COLO829 (cell line): ENCODE measurements at regions not wholly inside any gene's neighbourhood (a gene's known extent, or its start where the extent isn't known, plus 50 kb on each side); places are given as distances from the start of the nearest gene placed in this dataset.
"Not testable (repeated sequence)": the region's sequence is repeated elsewhere in the genome, so short reads cannot be mapped to it uniquely, and the experiment has no call there.

Experiments used
- DNase-seq: peaks from one replicate; pipeline ENCODE4 v3.0.0; 2012; ENCODE audit warnings: low spot score

DNA sequence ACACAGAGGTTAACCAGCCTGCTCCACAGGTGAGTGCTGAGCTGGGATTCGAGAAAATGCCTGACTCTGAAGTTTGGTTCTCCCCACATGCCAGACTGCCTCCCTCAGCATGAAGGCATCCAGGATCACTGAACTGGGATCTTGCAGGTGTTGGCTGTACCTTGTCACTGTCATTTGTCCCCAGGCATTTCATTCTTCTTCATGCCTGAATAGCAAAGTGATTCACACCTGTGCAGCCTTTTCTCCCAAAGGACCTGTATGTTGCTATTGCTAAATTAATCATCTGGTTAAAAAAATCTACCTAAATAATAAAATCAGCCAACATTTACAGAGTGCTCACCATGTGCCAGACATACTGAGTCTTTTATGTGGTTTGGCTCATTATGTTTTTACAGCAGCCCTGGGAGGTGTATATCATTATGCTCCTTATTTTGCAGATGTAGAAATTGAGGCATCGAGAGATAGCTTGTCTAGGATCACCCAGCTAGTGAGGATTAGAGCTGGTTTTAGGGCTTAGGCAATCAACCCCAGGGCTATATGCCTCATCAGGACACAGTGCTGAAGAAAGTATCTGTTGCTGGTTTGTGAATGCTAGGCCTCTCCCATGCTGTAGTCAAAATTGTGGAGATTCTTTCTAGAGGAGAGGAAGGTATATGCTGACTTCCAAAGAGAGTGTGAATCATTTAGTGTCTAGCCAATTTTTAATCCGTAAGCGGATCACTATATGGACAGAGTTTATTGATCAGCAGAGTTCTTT lies 204.4 kb downstream of the HIPK3 start:
- no peak for DNase-seq

DNA sequence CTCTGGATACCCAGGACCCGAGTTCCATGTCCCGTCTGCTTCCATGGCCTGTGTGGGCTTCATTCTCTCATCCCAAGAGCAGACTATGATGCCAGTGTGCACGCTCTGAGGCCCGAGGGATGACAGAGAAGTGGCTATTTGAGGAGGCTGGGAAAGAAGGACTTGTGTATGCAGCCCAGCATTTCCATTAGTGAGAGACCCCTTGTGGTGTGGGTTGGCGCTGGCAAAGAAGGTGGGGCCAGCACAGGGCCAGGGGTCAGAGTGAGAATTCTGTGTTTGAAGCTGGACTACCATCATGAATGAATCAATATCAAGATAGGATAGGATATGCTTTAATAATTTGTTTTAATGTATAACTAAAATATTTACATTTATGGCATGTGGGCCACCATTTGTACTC lies 200.8 kb downstream of the HIPK3 start:
- no peak for DNase-seq

DNA sequence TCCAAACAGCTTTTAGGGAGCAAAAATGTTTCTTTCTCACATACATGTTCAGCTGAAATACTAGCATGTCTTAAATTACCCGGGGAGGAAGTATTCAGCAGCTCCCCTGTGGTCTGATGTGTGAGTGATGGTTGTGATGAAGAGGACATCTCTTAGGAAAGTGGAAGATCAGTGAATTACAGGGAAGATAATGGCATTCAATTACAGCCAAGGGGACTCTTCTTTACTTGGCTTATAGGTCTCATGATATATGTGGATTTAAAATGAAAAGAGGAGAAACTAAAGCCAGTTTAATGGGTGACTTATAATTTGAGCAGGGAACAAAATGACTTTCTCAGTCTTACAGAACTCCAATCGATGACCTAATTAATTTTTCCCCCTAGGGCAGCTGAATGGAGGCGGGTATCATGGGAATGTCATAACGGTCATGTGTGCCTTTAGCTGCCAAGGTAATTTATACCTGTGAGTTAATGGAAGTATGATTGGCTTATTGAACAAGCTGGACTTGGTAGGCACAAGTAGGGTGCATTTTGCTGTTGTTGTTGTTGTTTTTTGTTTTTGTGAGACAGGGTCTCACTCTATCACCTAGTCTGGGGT lies 198.8 kb downstream of the HIPK3 start:
- DNase-seq = no peak

DNA sequence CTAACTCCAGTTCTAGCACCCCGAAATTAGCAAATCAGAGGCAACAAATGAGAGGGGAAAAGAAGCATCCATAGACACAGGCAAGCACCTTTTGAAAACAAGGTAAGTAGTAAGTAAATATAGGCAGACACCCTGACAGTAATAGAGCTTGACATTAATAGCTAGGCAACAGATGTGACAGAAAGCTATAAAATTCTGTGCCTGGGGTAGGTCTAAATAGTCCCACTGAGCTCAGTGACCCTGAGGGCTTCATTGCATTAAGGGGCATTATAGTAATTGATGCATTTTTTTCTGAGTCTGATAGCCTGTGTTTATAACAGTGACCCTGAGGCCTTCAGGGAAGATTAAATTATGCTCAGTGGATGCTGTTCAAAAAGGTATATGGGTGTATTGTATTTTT lies 197.1 kb downstream of the HIPK3 start:
- DNase-seq = no peak

DNA sequence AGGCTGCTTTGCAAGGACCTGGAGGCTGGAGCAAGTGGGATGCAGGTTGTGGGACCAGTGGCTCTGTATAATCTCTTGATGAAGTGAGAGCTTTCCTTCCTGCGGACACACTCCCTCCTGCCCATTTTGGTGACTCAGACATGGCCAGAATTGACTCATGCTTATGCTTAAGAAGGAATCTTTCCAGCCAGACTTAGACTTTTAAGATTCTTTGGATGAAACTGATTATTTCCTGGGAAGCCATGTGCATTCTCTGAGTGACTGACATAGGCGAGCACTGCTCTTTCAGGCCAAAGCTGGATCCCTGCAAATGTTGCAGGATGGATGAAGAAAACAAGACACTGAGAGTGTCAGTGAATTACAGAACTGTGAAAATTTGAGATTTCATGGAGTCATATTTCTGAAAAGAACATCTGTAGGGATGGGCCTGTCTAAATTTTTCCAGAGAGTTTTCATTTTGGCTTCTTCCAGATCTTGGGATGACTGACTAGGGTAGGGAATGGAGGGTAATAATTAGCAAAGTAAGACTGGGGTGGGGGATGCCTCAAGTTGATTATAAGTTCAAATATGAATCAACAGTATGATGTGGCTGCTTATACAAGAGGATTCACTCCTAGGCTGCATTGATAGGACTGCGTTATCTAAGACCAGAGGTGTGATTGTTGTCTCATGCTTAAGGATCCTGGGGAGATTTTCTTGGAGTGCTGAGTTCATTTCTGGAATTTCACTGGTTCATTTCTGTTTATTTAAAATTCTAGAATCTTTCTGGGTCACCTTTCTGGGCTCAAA lies 195.8 kb downstream of the HIPK3 start:
- peak; percentile 46 for DNase-seq

DNA sequence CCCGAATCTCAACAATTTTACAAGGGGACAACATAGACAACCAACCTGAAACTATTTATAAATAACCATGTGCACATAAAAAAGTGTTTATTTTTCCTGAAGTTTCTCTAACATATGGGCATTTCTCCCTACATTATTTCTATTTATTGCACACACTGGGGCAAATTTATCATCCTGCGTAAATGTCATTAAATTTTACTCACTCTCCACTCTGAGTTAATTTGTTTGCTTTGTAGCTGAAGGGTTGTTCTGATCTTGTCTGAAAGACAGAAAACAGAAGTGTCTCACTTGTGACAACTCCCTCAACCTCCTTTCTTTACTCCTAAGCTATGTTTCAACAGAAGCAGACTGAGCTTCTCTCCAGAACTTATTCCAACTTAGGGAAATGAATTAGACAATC lies 194.2 kb downstream of the HIPK3 start:
- no peak for DNase-seq

DNA sequence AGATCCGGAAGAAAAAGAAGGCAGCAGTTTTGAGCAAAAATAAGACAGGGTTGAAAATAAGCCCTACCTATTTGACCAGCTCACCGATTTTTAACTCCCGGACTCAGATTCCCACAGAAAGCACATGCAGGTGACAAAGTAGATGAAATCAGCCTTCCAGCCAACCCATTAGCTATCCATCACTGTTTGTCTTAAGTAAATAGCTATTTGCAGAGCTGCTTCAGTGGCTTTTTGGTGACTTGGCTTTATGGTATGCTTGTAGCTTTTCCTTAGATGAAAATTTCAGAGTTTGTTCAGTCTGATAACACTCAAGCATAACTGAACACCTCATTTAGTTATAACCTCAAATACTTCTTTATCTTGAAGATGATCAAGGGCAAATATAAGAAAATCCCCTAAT lies 192.6 kb downstream of the HIPK3 start:
- DNase-seq = no peak

DNA sequence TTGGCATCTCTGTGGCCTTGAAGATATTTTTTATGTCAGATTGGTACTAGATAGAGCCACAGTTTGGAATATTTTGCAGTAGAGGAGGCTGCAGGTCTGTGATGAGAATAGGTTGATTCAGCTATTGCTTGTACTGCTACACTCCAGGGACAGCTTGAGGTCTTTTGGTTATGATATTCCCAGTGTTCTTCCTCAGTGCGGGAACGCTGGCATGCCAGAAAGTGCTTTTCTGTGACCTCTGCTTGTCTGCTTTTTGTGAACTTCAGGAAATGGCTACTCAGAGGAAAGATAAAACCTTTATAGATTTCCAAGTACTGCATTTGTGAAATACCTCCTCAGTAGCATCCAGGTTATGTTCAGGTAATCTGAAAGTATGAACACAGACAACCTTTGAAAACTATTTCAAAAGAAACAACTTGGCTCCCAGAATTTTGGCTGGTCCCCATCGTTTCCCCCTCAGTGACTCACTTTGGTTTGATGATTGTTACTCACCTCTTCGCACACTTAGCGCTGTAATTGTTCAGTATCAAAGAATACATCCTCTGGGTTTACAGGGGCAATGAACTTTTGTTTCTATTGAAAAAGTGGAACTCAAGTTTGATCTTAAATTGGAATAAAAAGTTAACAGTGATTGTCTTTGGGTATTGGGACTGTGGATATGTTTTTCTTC lies 191.4 kb downstream of the HIPK3 start:
- DNase-seq = no peak

DNA sequence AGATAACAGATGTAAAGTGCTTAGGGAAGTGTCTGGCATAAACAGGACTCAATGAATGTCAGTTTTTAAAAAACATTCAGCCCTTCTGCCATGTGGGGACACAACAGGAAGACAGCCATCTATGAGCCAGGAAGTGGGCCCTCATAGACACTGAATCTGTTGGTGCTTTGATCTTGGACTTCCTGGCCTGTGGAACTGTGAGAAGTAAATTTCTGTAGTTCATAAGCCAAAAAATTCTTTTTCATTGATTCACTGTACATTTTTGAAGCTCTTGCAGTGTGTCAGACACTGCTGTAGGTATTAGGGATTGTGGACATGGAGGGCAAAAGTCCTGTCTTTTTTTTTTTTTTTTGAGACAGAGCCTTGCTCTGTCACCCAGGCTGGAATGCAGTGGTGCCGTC lies 188.6 kb downstream of the HIPK3 start:
- no peak for DNase-seq

DNA sequence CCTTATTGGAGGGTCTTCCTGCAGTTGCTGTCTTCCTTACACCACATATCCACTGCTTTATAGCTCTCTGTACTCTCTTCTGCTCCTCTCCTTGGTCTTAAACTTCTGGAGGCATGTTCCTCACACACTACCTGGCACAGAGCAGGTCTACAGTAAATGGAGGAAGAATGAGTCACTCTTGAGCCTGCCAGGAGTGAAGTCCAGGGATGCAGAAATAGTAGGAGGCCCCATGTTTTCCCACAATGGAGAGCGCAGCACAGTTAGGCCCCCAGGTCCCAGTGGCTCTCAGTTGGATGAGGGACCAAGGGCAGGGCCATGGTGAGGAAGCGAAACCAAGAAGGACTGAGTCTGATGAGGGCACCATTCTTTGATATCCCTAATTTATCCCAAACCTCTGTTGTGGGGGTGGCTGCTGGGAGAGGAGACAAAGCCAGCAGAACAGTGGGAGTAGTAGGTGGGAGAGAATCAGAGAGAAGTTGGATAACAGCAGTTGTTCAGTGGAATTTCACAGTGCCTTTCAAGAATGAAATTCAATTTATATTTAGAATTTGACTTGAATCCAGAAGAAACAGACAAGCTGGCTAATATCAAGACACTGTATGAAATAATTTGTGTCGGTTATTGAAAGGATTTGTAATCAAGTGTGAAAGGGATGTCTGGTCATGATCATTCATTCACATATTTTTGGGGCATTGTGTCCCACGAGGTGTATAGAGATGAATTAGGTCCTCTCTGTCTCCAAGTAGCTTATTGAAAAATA lies 187.8 kb downstream of the HIPK3 start:
- no peak for DNase-seq

DNA sequence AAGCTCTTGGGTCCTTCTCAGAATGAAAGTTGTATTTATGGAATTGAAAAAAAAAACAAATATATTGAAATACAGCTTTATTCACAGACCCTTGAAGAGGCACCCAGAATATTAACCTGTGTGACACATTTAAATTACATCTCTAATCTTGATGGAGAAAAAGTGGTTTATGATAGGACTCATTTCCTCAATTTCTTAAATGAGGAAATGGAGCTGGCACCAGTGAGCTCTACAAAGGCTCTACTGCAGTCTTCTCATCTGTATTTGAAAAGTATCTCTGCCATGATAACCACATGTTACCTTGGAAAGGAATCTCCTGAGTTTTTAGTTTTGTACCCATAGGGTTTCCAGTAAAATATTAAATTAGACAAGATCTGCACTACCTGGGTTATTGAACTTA lies 186.5 kb downstream of the HIPK3 start:
- DNase-seq = no peak

DNA sequence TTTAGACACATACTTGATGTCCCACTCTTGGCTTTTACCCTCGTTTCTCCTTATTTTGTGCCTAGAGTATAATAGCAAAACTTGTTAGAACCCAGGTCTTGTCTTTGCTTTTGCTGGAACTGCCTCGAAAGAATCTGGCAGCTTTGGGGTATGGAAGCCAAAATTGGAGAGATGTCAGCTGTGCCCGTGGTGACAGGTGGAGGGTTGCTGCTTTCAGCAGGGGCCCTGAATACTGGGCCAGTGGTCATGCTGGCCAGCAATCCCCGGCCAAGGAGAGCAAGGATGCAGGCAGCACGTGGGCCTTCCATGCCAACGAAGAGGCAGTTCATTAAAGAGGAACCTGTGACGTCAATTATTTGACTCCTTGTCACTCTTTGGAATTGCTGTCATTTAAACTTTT lies 181.1 kb downstream of the HIPK3 start:
- no peak for DNase-seq

DNA sequence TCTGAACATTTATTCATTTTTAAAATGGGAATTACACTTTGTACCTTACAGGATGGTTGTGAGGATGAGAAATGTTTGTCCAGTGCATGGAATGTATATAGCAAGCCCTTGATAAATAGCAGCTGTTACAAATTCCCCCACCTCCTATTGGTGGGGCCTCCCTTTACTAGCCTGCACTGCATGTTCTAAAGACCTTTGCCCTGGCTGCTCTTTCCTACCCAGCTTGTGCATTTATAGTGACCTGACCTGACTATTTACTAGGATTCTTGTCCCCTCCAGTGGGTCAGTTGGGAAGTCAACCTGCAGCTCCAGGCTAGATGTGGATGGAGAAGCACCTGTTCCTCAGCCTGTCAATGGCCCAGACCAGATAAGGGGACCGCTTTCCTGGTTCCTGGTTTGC lies 180.3 kb downstream of the HIPK3 start:
- no peak for DNase-seq

DNA sequence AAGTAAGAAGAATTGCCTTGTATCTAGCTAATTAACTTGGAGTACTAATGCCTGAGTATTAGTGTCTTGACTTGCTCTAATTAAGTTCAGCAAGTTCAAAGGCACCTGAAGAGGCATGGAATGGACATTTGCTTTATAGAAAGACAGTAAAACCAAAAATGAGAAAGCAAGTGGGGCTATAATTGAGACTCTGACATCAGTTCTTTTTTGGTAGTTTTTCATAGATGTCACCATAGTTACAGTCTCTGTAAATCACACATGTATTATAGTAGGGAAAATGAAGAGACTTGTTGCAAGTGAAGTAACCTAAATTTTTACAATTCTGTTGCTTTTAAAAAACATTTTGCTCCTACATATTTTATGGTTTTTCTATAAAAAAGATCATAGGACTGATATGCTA lies 178.0 kb downstream of the HIPK3 start:
- no peak for DNase-seq

DNA sequence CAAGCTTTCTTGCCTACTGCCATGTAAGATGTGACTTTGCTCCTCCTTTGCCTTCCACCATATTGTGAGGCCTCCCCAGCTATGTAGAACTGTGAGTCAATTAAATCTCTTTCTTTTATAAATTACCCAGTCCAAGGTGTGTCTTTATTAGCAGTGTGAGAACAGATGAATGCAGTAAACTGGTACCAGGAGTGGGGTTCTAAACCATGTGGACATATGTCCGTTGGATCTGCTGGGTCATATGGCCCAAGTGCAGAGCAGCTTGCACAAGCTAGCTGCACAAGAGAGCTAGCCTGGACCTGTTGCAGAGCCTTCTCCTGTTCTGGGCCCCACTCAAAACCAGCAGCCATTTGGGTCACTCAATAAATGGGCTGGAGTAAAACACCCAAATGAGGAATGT lies 177.1 kb downstream of the HIPK3 start:
- no peak for DNase-seq

DNA sequence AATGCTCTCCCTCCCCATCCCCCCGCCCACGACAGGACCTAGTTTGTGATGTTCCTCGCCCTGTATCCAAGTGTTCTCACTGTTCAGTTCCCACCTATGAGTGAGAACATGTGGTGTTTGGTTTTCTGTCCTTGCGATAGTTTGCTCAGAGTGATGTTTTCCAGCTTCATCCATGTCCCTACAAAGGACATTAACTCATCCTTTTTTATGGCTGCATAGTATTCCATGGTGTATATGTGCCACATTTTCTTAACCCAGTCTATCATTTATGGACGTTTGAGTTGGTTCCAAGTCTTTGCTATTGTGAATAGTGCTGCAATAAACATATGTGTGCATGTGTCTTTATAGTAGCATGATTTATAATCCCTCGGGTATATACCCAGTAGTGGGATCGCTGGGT lies 171.3 kb downstream of the HIPK3 start:
- not testable (repeated sequence) for DNase-seq

DNA sequence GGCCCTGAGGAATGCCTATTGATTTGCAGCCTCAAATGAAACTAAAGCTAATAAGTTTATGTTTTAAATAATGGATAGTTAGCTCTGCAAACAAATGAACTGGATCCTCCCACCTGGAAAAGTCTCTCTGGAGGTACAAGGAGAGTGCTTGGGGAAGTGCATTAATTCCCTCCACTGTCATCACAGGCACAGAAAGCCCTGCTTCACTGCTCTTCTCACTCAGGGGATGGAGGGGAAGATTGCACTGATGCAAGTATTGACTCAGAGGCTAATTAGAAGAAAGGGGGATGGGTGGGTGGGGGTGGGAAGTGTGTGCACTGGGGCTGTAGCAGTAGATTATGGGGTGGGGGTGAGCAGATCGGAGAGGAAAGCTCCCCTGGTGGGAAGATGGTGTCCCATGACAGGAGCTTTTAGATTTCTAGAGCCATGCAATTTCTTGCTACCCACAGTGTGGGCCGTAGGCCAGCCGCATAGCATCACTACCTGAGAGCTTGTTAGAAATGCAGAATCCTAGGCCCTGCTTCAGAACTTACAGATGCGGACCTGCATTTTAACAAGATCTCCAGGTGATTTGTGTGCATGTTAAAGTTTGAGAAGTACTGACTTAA lies 163.9 kb downstream of the HIPK3 start:
- no peak for DNase-seq

DNA sequence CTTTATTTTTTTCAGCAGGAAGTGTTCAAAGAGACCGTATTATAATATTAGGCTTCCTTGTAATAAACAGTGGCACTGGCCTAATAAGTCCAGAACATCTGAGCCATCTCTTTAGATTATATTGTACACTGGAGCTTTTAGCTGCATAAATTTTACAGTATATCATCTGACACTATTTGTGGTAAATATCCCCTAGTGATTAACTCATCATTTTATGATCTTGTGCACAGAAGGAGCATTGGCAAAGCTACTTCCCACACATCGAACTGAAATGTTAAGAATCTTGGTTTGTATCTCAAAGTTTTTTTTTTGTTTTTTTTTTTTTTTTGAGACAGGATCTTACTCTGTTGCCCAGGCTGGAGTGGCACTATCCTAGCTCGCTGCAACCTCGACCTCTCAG lies 162.7 kb downstream of the HIPK3 start:
- DNase-seq = no peak

DNA sequence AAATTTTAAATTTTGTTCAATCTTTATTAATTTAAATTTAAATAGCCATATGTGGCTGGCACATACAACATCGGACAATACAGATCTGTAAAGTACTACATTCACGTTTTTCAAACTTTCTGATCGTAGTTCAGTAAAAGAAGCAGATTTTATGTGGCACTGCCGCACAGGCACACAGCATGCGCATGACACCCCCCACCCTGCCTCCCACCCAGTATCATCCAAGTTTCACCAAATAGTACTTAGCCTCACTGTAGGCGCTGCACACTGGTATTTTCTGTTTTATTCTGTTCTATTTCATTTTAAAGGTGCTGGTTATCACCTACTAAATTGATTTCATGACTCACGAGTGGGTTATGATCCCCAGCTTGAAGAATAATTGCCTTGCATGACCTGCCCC lies 159.9 kb downstream of the HIPK3 start:
- DNase-seq = no peak

DNA sequence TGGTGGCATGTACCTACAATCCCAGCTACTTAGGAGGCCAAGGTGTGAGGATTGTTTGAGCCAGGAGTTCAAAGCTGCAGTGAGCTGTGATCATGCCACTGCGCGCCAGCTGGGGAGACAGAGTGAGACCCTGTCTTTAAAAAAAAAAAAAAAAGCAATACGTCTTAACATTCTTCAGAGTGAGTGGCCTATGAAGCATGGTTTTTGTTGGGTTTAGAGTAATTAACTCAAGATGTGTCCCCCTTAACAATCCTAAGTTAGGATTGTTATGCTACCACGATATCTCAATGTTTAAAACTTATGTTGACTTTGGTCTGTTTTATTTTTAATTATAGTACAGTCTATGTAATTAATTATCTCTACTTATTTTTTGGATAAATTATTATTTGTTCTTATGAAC lies 156.1 kb downstream of the HIPK3 start:
- no peak for DNase-seq

DNA sequence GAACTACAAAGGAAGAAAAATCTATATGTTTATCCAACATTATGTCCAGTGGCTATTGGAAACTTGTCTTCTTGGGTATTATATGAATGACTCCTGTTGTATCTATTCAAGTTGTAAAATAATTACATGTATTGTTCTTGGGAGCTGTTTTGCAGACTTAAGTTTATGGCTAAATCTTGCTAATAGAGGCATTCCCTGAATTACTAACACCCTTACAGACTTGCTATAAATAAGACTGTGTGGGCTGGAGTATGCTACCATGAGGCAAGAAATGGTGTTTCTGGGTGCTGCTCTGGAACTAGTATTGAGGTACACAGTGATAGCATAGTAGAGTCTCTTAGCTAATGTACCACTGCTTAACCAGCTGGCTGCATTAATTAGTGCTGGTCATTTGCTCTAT lies 155.1 kb downstream of the HIPK3 start:
- DNase-seq = peak; percentile 16

DNA sequence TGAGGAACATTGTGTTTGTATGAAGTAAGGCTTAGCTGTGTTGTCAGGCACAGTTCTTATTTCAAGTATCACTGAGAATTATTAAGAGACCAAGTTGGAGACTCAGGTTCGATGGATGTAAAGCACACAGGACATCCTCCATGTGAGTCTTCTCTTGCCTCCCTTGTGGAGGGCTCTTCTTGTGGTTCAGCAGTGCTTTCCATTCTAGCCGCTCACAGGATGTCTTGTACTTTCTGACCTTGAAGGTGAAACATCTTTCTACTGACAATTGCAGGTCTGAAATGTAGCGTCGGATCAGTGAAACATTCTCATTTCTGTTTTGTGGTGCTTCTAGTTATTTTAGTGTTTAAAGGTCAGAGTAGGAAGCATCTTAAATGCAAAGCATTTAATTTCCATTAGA lies 154.6 kb downstream of the HIPK3 start:
- no peak for DNase-seq
